HCT116 (cell line): ENCODE measurements at regions not wholly inside any gene's neighbourhood (a gene's known extent, or its start where the extent isn't known, plus 50 kb on each side); places are given as distances from the start of the nearest gene placed in this dataset.

Experiments
- ATAC-seq: fragments of 200-7000 bp; cut with Tn5 transposase; 2 replicates; pipeline ENCODE4 v1.9.1; 2020; ENCODE audit warnings: mild to moderate bottlenecking, moderate library complexity
- BruUV-seq: library from RNA; stranded (reverse); fragments of 400-500 nt; replicated peaks from 2 replicates; lab custom pipeline; 2021; lab: Mats Ljungman, UMichigan
- CTCF ChIA-PET: fragments of 300-600 bp; sonication (Branson Sonifier 250); formaldehyde crosslinking; loops from one replicate; lab custom pipeline; 2021; ENCODE audit warnings: antibody characterized with exemption; lab: Charles Lee
- POLR2A ChIA-PET: fragments of 300-600, 350-600 bp; sonication (Branson Sonifier 250); formaldehyde crosslinking; loops from one replicate; lab custom pipeline; 2021; ENCODE audit warnings: antibody characterized with exemption; lab: Charles Lee
- RAD21 ChIA-PET, 2 experiments: fragments of 300-600 bp; sonication (Branson Sonifier 250); formaldehyde crosslinking; loops; one replicate each; lab custom pipeline; 2023; ENCODE audit warnings: low total read pairs in 2 of 2; ENCODE audit not compliant: uncharacterized antibody in 2 of 2, unreplicated experiment in 2 of 2, low non-redundant PET in 1 of 2; lab: Charles Lee
- DNase-seq: peaks from one replicate; pipeline ENCODE4 v3.0.0-alpha.2; 2010; ENCODE audit warnings: low read depth, low spot score
- H2AFZ ChIP-seq: fragments of 200-600 bp; shearing (Covaris generic), sonication (generic); 2 replicates; pipeline ENCODE4 v1.6.1; 2017; ENCODE audit warnings: low read depth, mixed run types, mixed read lengths, antibody characterized with exemption, low read length; ENCODE audit not compliant: poor library complexity, severe bottlenecking
- H3K27ac ChIP-seq: 2 replicates; pipeline ENCODE4 v1.5.1; 2012; ENCODE audit warnings: low read depth, low read length
- H3K27me3 ChIP-seq: fragments of 200-600 bp; sonication (generic); 2 replicates; pipeline ENCODE4 v1.6.1; 2016; ENCODE audit warnings: mixed run types, low read length, mixed read lengths; ENCODE audit not compliant: insufficient read depth
- H3K36me3 ChIP-seq, 2 experiments: fragments of 200-500 bp in 1 of 2; fragments of 200-600 bp in 1 of 2; sonication (Bioruptor generic) in 1 of 2; sonication (generic) in 1 of 2; 2 replicates each; pipeline versions ENCODE4 v1.5.1 to v1.6.1; 2014 to 2016; ENCODE audit warnings: low read length in 2 of 2, inconsistent platforms in 1 of 2, mixed read lengths in 1 of 2, mixed run types in 1 of 2; ENCODE audit not compliant: insufficient read depth in 2 of 2, control insufficient read depth in 1 of 2
- H3K4me1 ChIP-seq, 2 experiments: fragments of 200-600 bp in 1 of 2; sonication (generic) in 1 of 2; 2 replicates each; pipeline versions ENCODE4 v1.5.1 to v1.6.1; 2012 to 2017; ENCODE audit warnings: low read length in 2 of 2, inconsistent platforms in 1 of 2, mild to moderate bottlenecking in 1 of 2, mixed read lengths in 1 of 2, mixed run types in 1 of 2, moderate library complexity in 1 of 2; ENCODE audit not compliant: insufficient read depth in 2 of 2, control insufficient read depth in 1 of 2
- H3K4me2 ChIP-seq: fragments of 200-600 bp; sonication (generic); 2 replicates; pipeline ENCODE4 v1.6.1; 2017; ENCODE audit warnings: mixed run types, low read length, mixed read lengths
- H3K4me3 ChIP-seq, 2 experiments: fragments of 200-600 bp in 1 of 2; sonication (generic) in 1 of 2; replicated peaks in 1 of 2; 2 replicates each; pipeline ENCODE4 v1.5.1; 2011 to 2016; ENCODE audit warnings: low read length in 2 of 2, control low read depth in 1 of 2, low read depth in 1 of 2, mild to moderate bottlenecking in 1 of 2, mixed read lengths in 1 of 2, mixed run types in 1 of 2
- H3K79me2 ChIP-seq: fragments of 200-600 bp; sonication (generic); 2 replicates; pipeline ENCODE4 v1.6.1; 2017; ENCODE audit warnings: mild to moderate bottlenecking, mixed run types, low read length, moderate library complexity, mixed read lengths; ENCODE audit not compliant: insufficient read depth
- H3K9ac ChIP-seq: fragments of 200-600 bp; sonication (generic); 2 replicates; pipeline ENCODE4 v1.6.1; 2016; ENCODE audit warnings: low read length, mixed read lengths
- H3K9me2 ChIP-seq: fragments of 200-600 bp; sonication (generic), shearing (Covaris generic); 2 replicates; pipeline ENCODE4 v1.6.1; 2017; ENCODE audit warnings: mixed run types, mild to moderate bottlenecking, moderate library complexity; ENCODE audit not compliant: insufficient read depth
- H3K9me3 ChIP-seq, 2 experiments: fragments of 200-500 bp in 1 of 2; fragments of 200-600 bp in 1 of 2; sonication (Bioruptor generic) in 1 of 2; sonication (generic) in 1 of 2; 2 replicates each; pipeline ENCODE4 v1.6.1; 2014 to 2017; ENCODE audit warnings: low read length in 2 of 2, mixed read lengths in 2 of 2, inconsistent platforms in 1 of 2, low read depth in 1 of 2, mild to moderate bottlenecking in 1 of 2, mixed run types in 1 of 2, moderate library complexity in 1 of 2; ENCODE audit not compliant: control insufficient read depth in 1 of 2, insufficient read depth in 1 of 2
- H4K20me1 ChIP-seq: fragments of 200-600 bp; sonication (generic), shearing (Covaris generic); 2 replicates; pipeline ENCODE4 v1.6.1; 2017; ENCODE audit warnings: mixed run types, mild to moderate bottlenecking, moderate library complexity; ENCODE audit not compliant: insufficient read depth
- ATF3 ChIP-seq: IDR thresholded peaks from 2 replicates; pipeline ENCODE4 v1.6.1; 2012
- ELF1 ChIP-seq: IDR thresholded peaks from 2 replicates; pipeline ENCODE4 v1.6.1; 2012; ENCODE audit warnings: low read depth, borderline replicate concordance
- EZH2 ChIP-seq: fragments of 200-600 bp; sonication (generic); IDR thresholded peaks from 2 replicates; pipeline ENCODE4 v1.6.1; 2017; ENCODE audit warnings: antibody characterized with exemption, mixed run types
- JUND ChIP-seq: IDR thresholded peaks from 2 replicates; pipeline ENCODE4 v1.6.1; 2012
- MAX ChIP-seq: IDR thresholded peaks from 2 replicates; pipeline ENCODE4 v1.6.1; 2012
- POLR2AphosphoS5 ChIP-seq: IDR thresholded peaks from 2 replicates; pipeline ENCODE4 v1.6.1; 2011; ENCODE audit warnings: mild to moderate bottlenecking, low read depth, low read length, moderate library complexity
- RAD21 ChIP-seq: IDR thresholded peaks from 2 replicates; pipeline ENCODE4 v1.6.1; 2012; ENCODE audit warnings: low read depth, mild to moderate bottlenecking
- REST ChIP-seq: IDR thresholded peaks from 2 replicates; pipeline ENCODE4 v1.6.1; 2012; ENCODE audit warnings: low read depth
- SIN3A ChIP-seq: IDR thresholded peaks from 2 replicates; pipeline ENCODE4 v1.6.1; 2012; ENCODE audit warnings: low read depth
- SP1 ChIP-seq: IDR thresholded peaks from 2 replicates; pipeline ENCODE4 v1.6.1; 2012; ENCODE audit warnings: low read depth
- SRF ChIP-seq: IDR thresholded peaks from 2 replicates; pipeline ENCODE4 v1.6.1; 2012; ENCODE audit warnings: low read depth
- TCF7L2 ChIP-seq: IDR thresholded peaks from 2 replicates; pipeline ENCODE4 v1.7.0; 2011; ENCODE audit warnings: borderline replicate concordance, inconsistent platforms; ENCODE audit not compliant: insufficient read depth, insufficient read length; ENCODE audit errors: extremely low read depth
- YY1 ChIP-seq: IDR thresholded peaks from 2 replicates; pipeline ENCODE4 v1.6.1; 2011; ENCODE audit warnings: low read length, low read depth, moderate library complexity, mild to moderate bottlenecking; ENCODE audit not compliant: insufficient replicate concordance; ENCODE audit errors: extremely low read depth
- ZBTB33 ChIP-seq: IDR thresholded peaks from 2 replicates; pipeline ENCODE4 v1.6.1; 2011; ENCODE audit warnings: mild to moderate bottlenecking, low read length, moderate library complexity; ENCODE audit not compliant: insufficient replicate concordance; ENCODE audit errors: extremely low read depth
- intact Hi-C: fragments of 100-400 bp; cut with micrococcal nuclease; formaldehyde crosslinking; loops from 2 replicates; pipeline ENCODE4 v1.10.0; 2022

GRCh38 chr20:53723621-53724020 lies 130.0 kb upstream of the ZNF217 start:
- POLR2A ChIA-PET = no interaction called here
- H3K27me3 ChIP-seq = no peaks in the 10 kb centered on the region
- no peak overlapping the region for H3K4me3 ChIP-seq
- no peaks in the 10 kb centered on the region for H3K9me2 ChIP-seq
- H3K36me3 ChIP-seq = no peaks in the 10 kb centered on the region
- H3K79me2 ChIP-seq = no peaks in the 10 kb centered on the region
- H2AFZ ChIP-seq = no peak overlapping the region
- intact Hi-C loops = no loop called here
- no peak overlapping the region for H3K9ac ChIP-seq
- H3K27ac ChIP-seq = no peak overlapping the region
- H3K4me2 ChIP-seq = no peak overlapping the region
- DNase-seq = no peak
- H3K9me3 ChIP-seq = no peaks in the 10 kb centered on the region
- no TSS peak for BruUV-seq
- TF ChIP-seq ZBTB33 (no peak), ATF3 (no peak), RAD21 (no peak), ELF1 (no peak), SRF (no peak), SIN3A (no peak), REST (no peak), MAX (no peak), JUND (no peak), POLR2AphosphoS5 (no peak), SP1 (no peak), EZH2 (no peak), YY1 (no peak), TCF7L2 (no peak)
- TF ChIP-seq, all 23 proteins: peak for 0
- CTCF ChIA-PET = no interaction called here
- H4K20me1 ChIP-seq = no peaks in the 10 kb centered on the region
- ATAC-seq = no peak
- RAD21 ChIA-PET = no interaction called here
- H3K4me1 ChIP-seq = peaks cover 0 to 5% of the 10 kb centered on the region in 2 experiments; a peak in 1 of 4 replicates
